ENCODE measurements at regions not wholly inside any gene's neighbourhood (a gene's known extent, or its start where the extent isn't known, plus 50 kb on each side); places are given as distances from the start of the nearest gene placed in this dataset.

DNA sequence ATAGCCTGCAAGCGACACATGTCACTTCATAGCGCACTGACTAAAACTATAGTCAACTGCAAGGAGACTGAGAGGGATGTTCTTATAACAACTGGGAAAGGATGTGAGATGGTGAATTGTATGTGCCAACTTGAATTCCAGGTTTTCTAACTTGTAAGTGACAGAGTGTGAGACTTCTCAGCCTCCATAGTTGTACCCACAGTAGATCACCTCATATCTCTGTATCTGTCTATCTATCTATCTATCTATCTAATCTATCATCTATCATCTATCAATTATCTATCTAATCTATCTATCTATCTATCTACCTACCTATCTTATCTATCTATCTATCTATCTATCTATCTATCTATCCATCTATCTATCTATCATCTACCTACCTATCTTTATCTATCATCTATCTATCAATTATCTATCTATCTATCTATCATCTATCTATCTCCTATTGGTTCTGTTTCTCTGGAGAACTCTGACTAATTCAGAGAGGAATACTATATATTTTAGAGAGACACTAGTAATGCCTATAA is 162.3 kb downstream of the CTH start:
- TF ChIP-seq POLR2A (IDR thresholded peaks at IDR 0.05) (no peak), POLR2AphosphoS5 (IDR thresholded peaks at IDR 0.05) (no peak)
- TF ChIP-seq, protein P1, sequence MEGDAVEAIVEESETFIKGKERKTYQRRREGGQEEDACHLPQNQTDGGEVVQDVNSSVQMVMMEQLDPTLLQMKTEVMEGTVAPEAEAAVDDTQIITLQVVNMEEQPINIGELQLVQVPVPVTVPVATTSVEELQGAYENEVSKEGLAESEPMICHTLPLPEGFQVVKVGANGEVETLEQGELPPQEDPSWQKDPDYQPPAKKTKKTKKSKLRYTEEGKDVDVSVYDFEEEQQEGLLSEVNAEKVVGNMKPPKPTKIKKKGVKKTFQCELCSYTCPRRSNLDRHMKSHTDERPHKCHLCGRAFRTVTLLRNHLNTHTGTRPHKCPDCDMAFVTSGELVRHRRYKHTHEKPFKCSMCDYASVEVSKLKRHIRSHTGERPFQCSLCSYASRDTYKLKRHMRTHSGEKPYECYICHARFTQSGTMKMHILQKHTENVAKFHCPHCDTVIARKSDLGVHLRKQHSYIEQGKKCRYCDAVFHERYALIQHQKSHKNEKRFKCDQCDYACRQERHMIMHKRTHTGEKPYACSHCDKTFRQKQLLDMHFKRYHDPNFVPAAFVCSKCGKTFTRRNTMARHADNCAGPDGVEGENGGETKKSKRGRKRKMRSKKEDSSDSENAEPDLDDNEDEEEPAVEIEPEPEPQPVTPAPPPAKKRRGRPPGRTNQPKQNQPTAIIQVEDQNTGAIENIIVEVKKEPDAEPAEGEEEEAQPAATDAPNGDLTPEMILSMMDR (IDR thresholded peaks at IDR 0.05) = no peak
